Skeletal muscle tissue (tissue), 3 donors: ENCODE measurements at regions not wholly inside any gene's neighbourhood (a gene's known extent, or its start where the extent isn't known, plus 50 kb on each side); places are given as distances from the start of the nearest gene placed in this dataset.

Source experiments
- H3K27ac ChIP-seq: one replicate; pipeline ENCODE4 v1.7.0; 2013; ENCODE audit warnings: mild to moderate bottlenecking, low read depth, low read length, inconsistent platforms
- H3K27me3 ChIP-seq, 3 donors: one replicate each; pipeline ENCODE4 v1.7.0; 2013; ENCODE audit warnings: low read length in 3 of 3; ENCODE audit not compliant: control insufficient read depth in 3 of 3, insufficient read depth in 3 of 3
- H3K36me3 ChIP-seq, 3 donors: one replicate each; pipeline ENCODE4 v1.7.0; 2013; ENCODE audit warnings: low read length in 3 of 3; ENCODE audit not compliant: control insufficient read depth in 3 of 3, insufficient read depth in 3 of 3
- H3K4me1 ChIP-seq, 3 donors: one replicate each; pipeline ENCODE4 v1.7.0; 2013; ENCODE audit warnings: low read length in 3 of 3, mild to moderate bottlenecking in 3 of 3; ENCODE audit not compliant: control insufficient read depth in 3 of 3, insufficient read depth in 3 of 3
- H3K4me3 ChIP-seq, 3 donors: one replicate each; pipeline ENCODE4 v1.7.0; 2013; ENCODE audit warnings: low read length in 3 of 3
- H3K9ac ChIP-seq, 3 donors: one replicate each; pipeline ENCODE4 v1.7.0; 2013; ENCODE audit warnings: low read length in 3 of 3, mild to moderate bottlenecking in 3 of 3, moderate library complexity in 2 of 3, low read depth in 1 of 3
- H3K9me3 ChIP-seq, 3 donors: one replicate each; pipeline ENCODE4 v1.7.0; 2013; ENCODE audit warnings: low read length in 3 of 3; ENCODE audit not compliant: control insufficient read depth in 3 of 3
- donor health status: Osteomylitis.

GRCh38 chr19:31943778-31944177 is 401.6 kb upstream of the ZNF507 start:
- no peak overlapping the region for H3K27ac ChIP-seq
- H3K9me3 ChIP-seq = no peaks in the 10 kb centered on the region
- no peaks in the 10 kb centered on the region for H3K36me3 ChIP-seq
- H3K4me3 ChIP-seq = no peak overlapping the region
- H3K9ac ChIP-seq = no peak overlapping the region
- H3K27me3 ChIP-seq = no peaks in the 10 kb centered on the region
- H3K4me1 ChIP-seq = peaks cover 0 to 2% (median 0%) of the 10 kb centered on the region in 3 donors

GRCh38 chr19:31944326-31944725 is 401.1 kb upstream of the ZNF507 start:
- no peaks in the 10 kb centered on the region for H3K27me3 ChIP-seq
- no peak overlapping the region for H3K9ac ChIP-seq
- H3K36me3 ChIP-seq = no peaks in the 10 kb centered on the region
- H3K27ac ChIP-seq = no peak overlapping the region
- no peak overlapping the region for H3K4me3 ChIP-seq
- H3K9me3 ChIP-seq = no peaks in the 10 kb centered on the region
- peaks cover 0 to 2% (median 0%) of the 10 kb centered on the region in 3 donors for H3K4me1 ChIP-seq

DNA sequence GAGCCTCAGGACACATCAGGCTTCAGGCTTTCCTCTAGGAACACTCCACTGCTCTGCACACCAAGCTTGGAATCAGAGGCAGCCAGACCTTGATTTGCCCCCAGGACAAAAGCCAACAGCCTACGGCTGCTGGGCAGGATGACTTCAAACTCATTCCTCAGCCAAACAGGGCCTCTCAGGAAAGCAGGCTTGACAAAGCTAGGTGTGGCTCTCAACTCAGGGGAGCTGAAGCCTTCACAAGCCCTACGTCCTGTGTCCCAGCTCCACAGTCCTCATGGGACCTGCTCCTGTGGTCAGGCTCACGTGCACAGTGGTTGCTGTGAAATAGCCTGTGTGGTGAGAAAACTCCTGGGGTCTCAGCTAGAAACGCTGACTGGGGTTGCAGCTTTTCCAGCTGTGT is 398.9 kb upstream of the ZNF507 start:
- H3K9me3 ChIP-seq = no peaks in the 10 kb centered on the region
- no peaks in the 10 kb centered on the region for H3K27me3 ChIP-seq
- no peak overlapping the region for H3K4me3 ChIP-seq
- no peak overlapping the region for H3K27ac ChIP-seq
- H3K9ac ChIP-seq = no peak overlapping the region
- H3K36me3 ChIP-seq = no peaks in the 10 kb centered on the region
- H3K4me1 ChIP-seq = peaks cover 0 to 2% (median 0%) of the 10 kb centered on the region in 3 donors

DNA sequence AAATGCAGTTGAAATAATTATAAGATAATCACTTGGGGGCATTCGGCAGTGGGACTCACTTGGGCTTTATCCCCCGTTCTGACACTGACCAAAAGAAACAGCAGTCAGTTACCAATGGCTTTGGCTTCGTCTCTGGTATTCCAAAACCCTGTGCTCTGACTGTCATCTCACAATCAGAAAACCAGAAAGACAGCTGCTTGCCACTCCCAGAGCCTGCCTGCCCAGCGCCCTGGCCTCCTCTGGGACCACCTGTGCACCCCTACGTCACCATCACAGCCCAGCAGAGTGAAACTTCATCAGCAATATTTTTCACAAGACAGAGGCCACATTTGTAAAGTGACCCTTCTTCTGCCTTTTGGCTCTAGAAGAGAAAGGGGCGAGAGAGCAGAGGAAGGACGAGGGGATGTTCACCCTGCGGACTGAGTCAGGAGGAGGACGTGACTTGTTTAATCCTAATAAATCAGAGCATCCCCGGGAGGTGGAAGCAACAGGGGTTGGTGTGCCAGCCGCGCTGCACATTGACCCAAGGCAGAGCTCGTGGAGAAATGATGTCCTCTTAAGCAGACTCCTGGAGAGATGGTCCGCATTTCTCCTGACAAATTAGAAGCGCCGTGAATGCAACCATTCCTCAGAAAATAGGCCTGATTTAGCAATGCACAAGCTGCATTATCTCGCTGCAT is 397.8 kb upstream of the ZNF507 start:
- H3K27me3 ChIP-seq = no peaks in the 10 kb centered on the region
- no peaks in the 10 kb centered on the region for H3K9me3 ChIP-seq
- no peak overlapping the region for H3K9ac ChIP-seq
- no peak overlapping the region for H3K27ac ChIP-seq
- no peak overlapping the region for H3K4me3 ChIP-seq
- H3K36me3 ChIP-seq = no peaks in the 10 kb centered on the region
- peaks cover 0 to 2% (median 0%) of the 10 kb centered on the region in 3 donors for H3K4me1 ChIP-seq

DNA sequence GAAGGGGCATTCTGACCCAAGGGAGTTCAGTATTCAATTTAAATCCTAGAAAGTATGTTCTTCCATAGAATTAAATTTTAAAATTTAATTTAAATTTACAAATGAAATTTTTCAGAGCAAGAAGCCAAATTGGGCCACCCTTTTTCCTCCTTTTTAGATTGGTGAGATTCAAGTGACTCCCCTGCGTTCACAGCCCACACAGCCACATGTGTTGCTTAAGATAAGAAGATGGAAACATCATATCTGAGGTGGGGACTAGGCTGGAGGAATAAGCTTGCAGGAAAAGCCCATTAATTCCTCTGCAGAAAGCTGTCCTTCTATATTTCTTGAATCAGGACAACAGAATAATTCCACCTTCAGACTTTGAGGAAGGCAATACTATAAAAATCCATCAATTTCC is 392.7 kb upstream of the ZNF507 start:
- Histone ChIP-seq H3K9me3 (no peaks in the 10 kb centered on the region), H3K27ac (no peak overlapping the region), H3K27me3 (no peaks in the 10 kb centered on the region), H3K4me3 (no peak overlapping the region), H3K36me3 (no peaks in the 10 kb centered on the region), H3K4me1 (no peaks in the 10 kb centered on the region), H3K9ac (no peak overlapping the region)

DNA sequence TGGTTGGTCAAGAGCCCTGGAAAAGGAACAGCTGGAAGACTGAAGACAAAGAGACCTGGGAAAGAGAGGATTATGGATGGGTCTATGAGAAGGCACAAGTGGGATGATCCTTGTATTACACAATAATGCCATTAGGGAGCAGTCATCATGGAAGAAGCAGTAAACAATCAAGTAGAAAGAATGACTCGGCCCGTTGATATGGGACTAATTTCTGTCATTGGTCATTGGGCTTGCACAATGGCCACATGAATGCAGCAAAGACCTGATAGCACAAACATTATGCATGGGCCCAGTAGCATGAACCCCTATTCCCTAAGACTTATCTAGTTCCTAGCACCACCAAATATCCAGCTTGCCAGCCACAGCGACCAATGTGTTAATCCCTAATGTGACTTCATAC is 390.3 kb upstream of the ZNF507 start:
- Histone ChIP-seq H3K4me3 (no peak overlapping the region), H3K27ac (no peak overlapping the region), H3K4me1 (no peaks in the 10 kb centered on the region), H3K27me3 (no peaks in the 10 kb centered on the region), H3K9ac (no peak overlapping the region), H3K36me3 (no peaks in the 10 kb centered on the region), H3K9me3 (no peaks in the 10 kb centered on the region)

GRCh38 chr19:31955884-31956283 is 389.5 kb upstream of the ZNF507 start:
- Histone ChIP-seq H3K36me3 (no peaks in the 10 kb centered on the region), H3K27ac (no peak overlapping the region), H3K9ac (no peak overlapping the region), H3K4me3 (no peak overlapping the region), H3K9me3 (no peaks in the 10 kb centered on the region), H3K27me3 (peaks cover 0 to 2% (median 0%) of the 10 kb centered on the region in 3 donors), H3K4me1 (no peaks in the 10 kb centered on the region)

GRCh38 chr19:31956771-31957392 is 388.5 kb upstream of the ZNF507 start:
- Histone ChIP-seq H3K36me3 (no peaks in the 10 kb centered on the region), H3K27me3 (peaks cover 0 to 7% (median 0%) of the 10 kb centered on the region in 3 donors), H3K27ac (no peak overlapping the region), H3K9ac (no peak overlapping the region), H3K4me1 (no peaks in the 10 kb centered on the region), H3K9me3 (no peaks in the 10 kb centered on the region), H3K4me3 (no peak overlapping the region)

GRCh38 chr19:31957711-31958110 is 387.7 kb upstream of the ZNF507 start:
- H3K9me3 ChIP-seq = no peaks in the 10 kb centered on the region
- no peaks in the 10 kb centered on the region for H3K36me3 ChIP-seq
- H3K4me3 ChIP-seq = no peak overlapping the region
- no peak overlapping the region for H3K27ac ChIP-seq
- H3K4me1 ChIP-seq = no peaks in the 10 kb centered on the region
- peaks cover 0 to 7% (median 0%) of the 10 kb centered on the region in 3 donors for H3K27me3 ChIP-seq
- H3K9ac ChIP-seq = no peak overlapping the region

DNA sequence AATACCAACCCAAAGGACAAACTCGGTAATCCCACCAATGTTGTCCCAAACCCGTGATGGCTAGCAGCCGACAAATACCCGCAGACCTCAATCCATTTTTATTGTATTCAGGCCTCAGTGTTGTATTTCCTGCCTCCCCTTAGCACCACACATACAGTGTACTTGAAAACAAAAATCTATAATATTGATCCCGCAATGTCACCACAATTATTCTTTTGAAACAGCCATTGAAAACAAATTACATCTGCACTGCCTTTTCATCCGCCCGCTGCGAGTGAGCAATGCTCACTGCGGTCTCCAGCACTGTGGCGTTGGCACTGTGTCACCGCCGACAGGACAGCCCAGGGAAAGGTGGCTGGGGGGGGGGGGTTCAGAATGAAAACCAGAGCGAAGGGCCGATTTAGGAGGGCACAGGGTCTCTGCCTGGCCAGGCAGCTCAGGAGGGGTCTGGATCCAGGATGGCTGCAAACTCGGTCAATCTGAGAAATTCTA is 385.8 kb upstream of the ZNF507 start:
- Histone ChIP-seq H3K9ac (no peak overlapping the region), H3K9me3 (no peaks in the 10 kb centered on the region), H3K27me3 (peaks cover 0 to 7% (median 0%) of the 10 kb centered on the region in 3 donors), H3K27ac (no peak overlapping the region), H3K4me1 (no peaks in the 10 kb centered on the region), H3K4me3 (no peak overlapping the region), H3K36me3 (no peaks in the 10 kb centered on the region)
